Peyer's patch (tissue), 4 donors: ENCODE measurements at regions not wholly inside any gene's neighbourhood (a gene's known extent, or its start where the extent isn't known, plus 50 kb on each side); places are given as distances from the start of the nearest gene placed in this dataset.

Experiments used
- DNase-seq, 3 donors: peaks; one replicate each; pipeline ENCODE4 v3.0.0-alpha.2; 2017 to 2019
- H3K27ac ChIP-seq, 4 donors: fragments of 200-600 bp; sonication (generic); one replicate each; pipeline ENCODE4 v1.5.1; 2016 to 2019
- H3K27me3 ChIP-seq, 2 donors: fragments of 200-600 bp; sonication (generic); one replicate each; pipeline ENCODE4 v1.5.1; 2019
- H3K36me3 ChIP-seq, 3 donors: fragments of 200-600 bp; sonication (generic); one replicate each; pipeline ENCODE4 v1.5.1; 2016 to 2019
- H3K4me1 ChIP-seq, 4 donors: fragments of 200-600 bp; sonication (generic); one replicate each; pipeline ENCODE4 v1.5.1; 2016 to 2019
- H3K4me3 ChIP-seq, 4 donors: fragments of 200-600 bp; sonication (generic); 1 replicate in 3 of 4; 2 replicates in 1 of 4; pipeline ENCODE4 v1.5.1; 2016 to 2019; ENCODE audit warnings: mild to moderate bottlenecking in 1 of 4
- H3K9me3 ChIP-seq, 4 donors: fragments of 200-600 bp; sonication (generic); one replicate each; pipeline ENCODE4 v1.5.1; 2016 to 2019; ENCODE audit warnings: mild to moderate bottlenecking in 1 of 4
- POLR2A ChIP-seq, 2 donors: fragments of 450-650 bp; IDR thresholded peaks; one replicate each; pipeline ENCODE4 v1.5.1; 2017; ENCODE audit warnings: antibody characterized with exemption in 2 of 2, mild to moderate bottlenecking in 2 of 2, moderate library complexity in 2 of 2
- TF ChIP-seq, protein P1 (sequence below), 6 experiments: fragments of 450-650 bp in 4 of 6; fragments of 200-600 bp in 2 of 6; sonication (generic) in 1 of 6; IDR thresholded peaks; one replicate each; pipeline ENCODE4 v1.5.1; 2017 to 2019; ENCODE audit warnings: antibody characterized with exemption in 6 of 6, mild to moderate bottlenecking in 3 of 6, moderate library complexity in 1 of 6

DNA sequence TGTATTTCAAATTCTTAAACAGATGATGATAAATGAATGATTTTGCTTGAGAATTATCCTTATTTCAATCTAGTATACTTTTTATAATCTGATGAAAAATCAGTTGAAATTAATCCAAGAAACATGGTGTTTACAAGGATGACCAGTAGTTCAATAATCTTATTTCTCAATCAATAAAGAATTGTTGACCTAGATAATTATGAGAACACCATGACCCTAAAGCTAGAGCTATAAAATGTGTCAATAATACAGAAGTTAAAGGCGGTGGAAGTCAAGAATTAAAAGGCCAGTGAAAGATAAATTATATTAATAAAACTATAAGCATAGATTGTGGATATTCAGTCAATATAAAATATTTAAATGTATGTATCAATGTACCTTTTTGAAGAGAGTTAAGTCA lies 667.4 kb upstream of the GCFC2 start:
- H3K4me1 ChIP-seq: no peaks in the 10 kb centered on the region
- H3K27me3 ChIP-seq: no peaks in the 10 kb centered on the region
- no peaks in the 10 kb centered on the region for H3K9me3 ChIP-seq
- TF ChIP-seq, protein P1, sequence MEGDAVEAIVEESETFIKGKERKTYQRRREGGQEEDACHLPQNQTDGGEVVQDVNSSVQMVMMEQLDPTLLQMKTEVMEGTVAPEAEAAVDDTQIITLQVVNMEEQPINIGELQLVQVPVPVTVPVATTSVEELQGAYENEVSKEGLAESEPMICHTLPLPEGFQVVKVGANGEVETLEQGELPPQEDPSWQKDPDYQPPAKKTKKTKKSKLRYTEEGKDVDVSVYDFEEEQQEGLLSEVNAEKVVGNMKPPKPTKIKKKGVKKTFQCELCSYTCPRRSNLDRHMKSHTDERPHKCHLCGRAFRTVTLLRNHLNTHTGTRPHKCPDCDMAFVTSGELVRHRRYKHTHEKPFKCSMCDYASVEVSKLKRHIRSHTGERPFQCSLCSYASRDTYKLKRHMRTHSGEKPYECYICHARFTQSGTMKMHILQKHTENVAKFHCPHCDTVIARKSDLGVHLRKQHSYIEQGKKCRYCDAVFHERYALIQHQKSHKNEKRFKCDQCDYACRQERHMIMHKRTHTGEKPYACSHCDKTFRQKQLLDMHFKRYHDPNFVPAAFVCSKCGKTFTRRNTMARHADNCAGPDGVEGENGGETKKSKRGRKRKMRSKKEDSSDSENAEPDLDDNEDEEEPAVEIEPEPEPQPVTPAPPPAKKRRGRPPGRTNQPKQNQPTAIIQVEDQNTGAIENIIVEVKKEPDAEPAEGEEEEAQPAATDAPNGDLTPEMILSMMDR (IDR thresholded peaks at IDR 0.05): no peak
- TF ChIP-seq POLR2A (IDR thresholded peaks at IDR 0.05): no peak
- DNase-seq: no peak
- H3K4me3 ChIP-seq: no peak overlapping the region
- H3K27ac ChIP-seq: no peak overlapping the region
- no peaks in the 10 kb centered on the region for H3K36me3 ChIP-seq

DNA sequence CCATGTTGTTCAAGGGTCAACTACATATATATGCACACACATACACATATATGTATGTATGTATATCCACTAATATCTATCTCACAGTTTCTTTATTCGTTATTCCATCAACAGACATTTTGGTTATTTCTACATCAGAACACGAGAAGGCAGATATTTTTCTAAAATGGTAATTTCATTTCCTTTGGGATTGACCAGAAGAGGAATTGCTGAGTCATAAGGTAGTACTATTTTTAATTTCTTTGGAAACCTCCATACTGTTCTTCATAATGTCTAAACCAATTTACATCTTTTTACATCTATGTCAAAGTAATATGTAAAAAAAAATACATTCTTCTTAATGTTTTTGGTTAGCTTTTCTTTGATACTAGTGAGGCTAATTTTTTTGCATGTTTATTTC lies 630.7 kb upstream of the GCFC2 start:
- Histone ChIP-seq H3K36me3 (no peaks in the 10 kb centered on the region), H3K4me3 (no peak overlapping the region), H3K27me3 (no peaks in the 10 kb centered on the region), H3K9me3 (no peaks in the 10 kb centered on the region), H3K27ac (no peak overlapping the region), H3K4me1 (no peaks in the 10 kb centered on the region)
- no peak for DNase-seq
- TF ChIP-seq, protein P1 (IDR thresholded peaks at IDR 0.05): no peak
- TF ChIP-seq POLR2A (IDR thresholded peaks at IDR 0.05): no peak

DNA sequence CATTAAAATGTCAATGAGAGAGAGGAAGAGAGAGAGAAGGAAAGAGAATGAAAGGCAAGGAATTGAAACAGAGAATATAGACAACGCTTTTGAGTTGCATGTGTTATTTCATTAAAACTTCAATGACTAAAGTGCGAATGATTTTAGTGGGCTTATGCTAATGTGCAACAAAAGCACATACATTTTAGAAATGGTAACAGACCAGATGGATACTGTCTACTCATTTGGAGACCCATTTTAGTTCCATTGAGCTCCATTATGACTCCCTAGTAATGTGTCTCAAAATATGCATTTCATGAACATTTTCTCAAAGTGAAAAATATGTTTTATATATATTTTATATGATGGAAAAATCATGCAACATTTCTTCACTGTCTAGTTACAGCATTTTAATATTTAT lies 622.2 kb upstream of the GCFC2 start:
- Histone ChIP-seq H3K27me3 (no peaks in the 10 kb centered on the region), H3K9me3 (no peaks in the 10 kb centered on the region), H3K36me3 (no peaks in the 10 kb centered on the region), H3K4me1 (no peaks in the 10 kb centered on the region), H3K4me3 (no peak overlapping the region), H3K27ac (no peak overlapping the region)
- DNase-seq: no peak
- TF ChIP-seq, protein P1 (IDR thresholded peaks at IDR 0.05): no peak
- TF ChIP-seq POLR2A (IDR thresholded peaks at IDR 0.05): no peak

DNA sequence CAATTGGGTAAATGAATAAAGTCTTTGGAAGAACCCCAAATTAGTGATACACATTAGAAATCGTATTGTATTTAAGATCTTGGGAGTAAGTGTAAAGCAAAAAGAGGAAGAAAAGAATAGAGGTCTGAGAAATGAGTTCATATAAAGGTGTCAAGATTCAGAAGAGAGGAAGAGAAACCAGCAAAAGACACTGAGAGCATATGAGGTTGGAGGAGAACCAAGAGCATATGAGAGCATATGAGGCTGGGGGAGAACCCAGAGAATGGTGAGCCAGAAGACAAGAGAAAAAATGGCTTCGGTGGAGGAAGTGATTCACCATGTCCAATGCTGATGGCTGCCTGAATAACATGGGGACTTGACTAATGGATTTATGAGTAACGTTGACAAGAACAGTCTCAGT lies 620.1 kb upstream of the GCFC2 start:
- DNase-seq: no peak

DNA sequence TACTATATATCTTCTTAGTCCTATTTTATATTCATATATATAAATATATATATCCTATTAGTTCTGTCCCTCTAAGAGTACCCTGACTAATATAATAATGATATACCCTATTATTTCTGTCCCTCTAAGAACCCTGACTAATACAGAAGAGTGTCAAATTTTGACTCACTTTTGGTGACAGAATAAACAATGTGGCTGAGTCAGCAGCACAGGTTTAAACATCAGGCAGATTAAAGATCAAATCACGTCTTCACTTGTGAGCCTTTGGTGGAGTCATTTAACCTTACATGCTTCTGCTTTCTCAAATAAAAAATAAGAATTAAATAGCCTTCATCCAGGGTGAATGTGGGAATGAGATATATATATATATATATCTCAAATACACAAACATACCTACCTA lies 615.9 kb upstream of the GCFC2 start:
- TF ChIP-seq POLR2A (IDR thresholded peaks at IDR 0.05): no peak
- TF ChIP-seq, protein P1 (IDR thresholded peaks at IDR 0.05): no peak
- no peak for DNase-seq
- Histone ChIP-seq H3K27ac (no peak overlapping the region), H3K4me3 (no peak overlapping the region), H3K27me3 (no peaks in the 10 kb centered on the region), H3K4me1 (no peaks in the 10 kb centered on the region), H3K36me3 (no peaks in the 10 kb centered on the region), H3K9me3 (no peaks in the 10 kb centered on the region)

More for the DNA sequence above, 620.1 kb upstream of the GCFC2 start:
- Histone ChIP-seq H3K27me3 (no peaks in the 10 kb centered on the region), H3K36me3 (no peaks in the 10 kb centered on the region), H3K4me1 (no peaks in the 10 kb centered on the region), H3K27ac (no peak overlapping the region), H3K9me3 (no peaks in the 10 kb centered on the region), H3K4me3 (no peak overlapping the region)
- no peak for TF ChIP-seq POLR2A (IDR thresholded peaks at IDR 0.05)
- TF ChIP-seq, protein P1 (IDR thresholded peaks at IDR 0.05): no peak

DNA sequence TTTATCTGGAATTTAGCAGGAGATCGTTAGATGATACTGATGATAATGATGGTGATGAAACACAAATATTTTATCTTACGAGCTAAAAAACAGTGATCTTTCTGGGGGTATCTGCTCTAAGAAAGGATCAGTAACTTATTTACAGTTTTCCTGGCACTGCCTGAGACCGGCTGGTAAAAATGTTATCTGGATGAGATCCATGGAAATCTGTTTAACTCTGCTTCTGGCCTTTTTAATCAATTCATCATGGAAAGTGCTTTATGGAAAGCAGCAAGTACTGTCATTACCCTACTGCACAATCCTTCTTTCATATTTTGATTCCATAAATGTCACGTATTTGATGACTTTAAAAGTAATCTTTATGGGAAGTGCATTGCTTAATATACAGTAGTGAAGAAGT lies 612.7 kb upstream of the GCFC2 start:
- no peak for TF ChIP-seq POLR2A (IDR thresholded peaks at IDR 0.05)
- TF ChIP-seq, protein P1 (IDR thresholded peaks at IDR 0.05): no peak

More for the DNA sequence above, 612.7 kb upstream of the GCFC2 start:
- H3K9me3 ChIP-seq: no peaks in the 10 kb centered on the region
- H3K36me3 ChIP-seq: no peaks in the 10 kb centered on the region
- no peak overlapping the region for H3K27ac ChIP-seq
- H3K27me3 ChIP-seq: no peaks in the 10 kb centered on the region
- H3K4me1 ChIP-seq: no peaks in the 10 kb centered on the region
- no peak for DNase-seq
- no peak overlapping the region for H3K4me3 ChIP-seq
